HG02588 (cell line): ENCODE measurements at regions not wholly inside any gene's neighbourhood (a gene's known extent, or its start where the extent isn't known, plus 50 kb on each side); places are given as distances from the start of the nearest gene placed in this dataset.

ENCODE experiments used
- ATAC-seq: cut with Tn5 transposase; IDR thresholded peaks from one replicate; pipeline ENCODE4 v1.9.1; 2021; ENCODE audit warnings: mild to moderate bottlenecking, moderate library complexity; ENCODE audit not compliant: unreplicated experiment

- ATAC-seq: no peak
Measured at GRCh38 chr21:41073558-41073957, 94.4 kb upstream of the BACE2 start.

DNA sequence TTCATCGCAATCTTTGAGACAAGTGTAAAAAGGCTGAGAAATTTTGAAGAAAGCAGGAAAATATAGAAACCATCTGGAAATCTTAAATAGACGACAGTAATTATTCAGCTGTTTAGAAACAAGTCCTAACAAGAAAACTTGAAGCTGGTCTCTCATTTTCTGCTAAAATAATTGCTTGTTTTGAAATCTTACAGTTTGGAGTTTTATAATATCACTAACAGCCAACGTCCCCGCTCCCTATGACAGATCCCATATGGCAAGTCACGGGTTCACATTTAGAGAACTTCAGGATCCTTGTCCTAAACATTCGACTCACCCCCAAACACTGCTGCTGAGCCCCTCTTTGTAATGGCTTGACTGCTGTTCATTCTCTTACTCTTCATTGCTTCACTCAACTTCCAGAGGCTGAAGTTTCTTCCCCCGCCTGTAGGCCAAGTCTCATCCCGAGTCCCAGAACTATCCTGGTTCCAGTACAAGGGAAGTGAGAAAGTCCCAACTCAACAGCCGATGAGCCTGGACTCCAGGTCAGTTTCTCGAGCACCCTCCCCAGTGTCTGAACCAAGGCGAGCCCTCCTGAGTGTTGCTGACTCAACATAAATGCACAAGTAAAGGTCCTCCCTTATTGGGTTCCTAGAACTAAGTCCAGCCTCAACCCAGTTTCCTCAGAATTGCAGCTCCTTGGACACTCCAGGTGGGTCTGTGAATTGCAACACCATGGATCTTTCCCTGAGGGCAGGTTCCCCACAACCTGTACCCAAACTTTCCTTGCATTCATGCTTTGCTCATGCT is 93.4 kb upstream of the BACE2 start:
- ATAC-seq: no peak

GRCh38 chr21:41075656-41076055 is 92.3 kb upstream of the BACE2 start:
- no peak for ATAC-seq

DNA sequence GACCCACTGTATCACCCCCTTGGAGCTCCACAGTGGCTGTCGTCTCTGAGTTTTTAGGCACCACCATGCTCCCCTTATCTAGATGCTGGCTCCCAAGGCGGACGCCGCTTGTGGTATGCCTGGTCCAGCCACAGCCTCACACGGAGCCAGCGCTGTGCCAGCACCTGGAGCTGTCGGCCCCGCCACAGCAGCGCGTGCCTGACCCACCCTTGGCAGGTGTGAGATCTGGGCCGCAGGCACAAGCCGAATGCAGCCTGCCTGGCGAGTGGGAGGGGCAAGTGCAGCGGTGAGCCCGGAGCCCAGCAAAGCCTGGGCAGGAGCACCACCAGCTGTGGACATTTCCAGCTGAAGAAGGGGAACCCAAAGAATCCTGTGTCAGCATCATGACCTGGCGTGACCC is 91.9 kb upstream of the BACE2 start:
- ATAC-seq: no peak

DNA sequence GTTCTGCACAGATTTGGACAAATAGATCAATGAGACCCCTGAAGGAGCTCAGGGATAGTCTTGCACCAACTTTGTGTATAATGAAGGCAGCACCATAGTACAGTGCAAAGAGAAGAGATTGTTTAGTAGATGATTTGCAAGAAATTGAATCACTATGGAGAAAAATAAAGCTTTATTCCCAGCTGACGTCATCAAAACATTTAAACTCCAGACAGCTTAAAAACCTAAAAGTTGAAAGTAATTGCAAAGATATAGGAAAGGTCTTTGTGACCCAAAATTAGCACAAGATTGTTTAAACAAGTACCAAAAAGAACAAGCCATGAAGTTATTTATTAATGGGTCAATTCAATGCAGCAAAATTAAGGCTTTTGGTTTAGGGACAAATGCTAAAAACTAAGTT is 88.8 kb upstream of the BACE2 start:
- no peak for ATAC-seq

DNA sequence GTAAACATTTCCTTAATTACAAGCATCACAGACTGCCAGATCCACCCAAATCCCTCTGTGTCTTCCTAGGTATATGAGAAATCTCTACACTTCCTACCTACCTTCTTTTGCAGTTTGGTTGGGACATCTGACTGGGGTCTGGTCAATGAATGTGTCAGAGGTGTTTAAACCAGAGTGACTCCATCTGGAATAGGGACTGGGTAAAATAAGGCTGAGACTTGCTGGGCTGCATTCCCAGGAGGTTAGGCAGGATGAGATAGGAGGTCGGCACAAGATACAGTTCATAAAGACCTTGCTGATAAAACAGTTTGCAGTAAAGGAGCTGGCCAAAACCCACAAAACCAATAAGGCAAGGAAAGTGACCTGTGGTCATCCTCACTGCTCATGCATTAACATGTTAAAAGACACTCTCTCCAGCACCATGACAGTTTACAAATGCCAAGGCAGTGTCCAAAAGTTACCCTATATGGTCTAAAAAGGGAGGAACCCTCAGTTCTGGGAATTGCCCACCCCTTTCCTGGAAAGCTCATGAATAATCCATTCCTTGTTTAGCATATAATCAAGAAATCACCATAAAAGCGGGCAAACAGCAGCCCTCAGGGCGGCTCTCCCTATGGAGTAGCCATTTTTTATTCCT is 87.4 kb upstream of the BACE2 start:
- no peak for ATAC-seq

- ATAC-seq: no peak
Measured at GRCh38 chr21:41086569-41086968, 81.4 kb upstream of the BACE2 start.

- ATAC-seq: no peak
Measured at GRCh38 chr21:41090981-41091380, 77.0 kb upstream of the BACE2 start.

DNA sequence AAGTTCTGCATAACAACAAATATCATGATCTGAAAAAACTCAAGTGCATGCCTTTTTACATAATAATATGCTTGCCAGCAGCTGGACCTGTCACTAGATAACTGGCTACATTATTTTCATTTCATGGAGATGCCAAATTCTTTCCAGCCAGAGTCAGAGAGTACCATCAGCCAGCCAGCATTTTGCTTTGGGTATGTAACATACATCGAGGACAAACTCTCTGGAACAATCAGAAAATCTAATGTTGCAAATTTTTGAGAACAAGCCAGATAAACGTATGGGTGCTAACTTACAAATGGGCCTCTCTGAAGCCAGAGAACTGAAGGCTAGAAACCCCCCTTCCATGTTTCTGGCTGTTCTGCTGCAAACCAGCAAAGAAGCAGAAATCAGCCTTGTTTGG is 76.3 kb upstream of the BACE2 start:
- no peak for ATAC-seq

GRCh38 chr21:41092312-41092711 is 75.6 kb upstream of the BACE2 start:
- ATAC-seq: no peak

DNA sequence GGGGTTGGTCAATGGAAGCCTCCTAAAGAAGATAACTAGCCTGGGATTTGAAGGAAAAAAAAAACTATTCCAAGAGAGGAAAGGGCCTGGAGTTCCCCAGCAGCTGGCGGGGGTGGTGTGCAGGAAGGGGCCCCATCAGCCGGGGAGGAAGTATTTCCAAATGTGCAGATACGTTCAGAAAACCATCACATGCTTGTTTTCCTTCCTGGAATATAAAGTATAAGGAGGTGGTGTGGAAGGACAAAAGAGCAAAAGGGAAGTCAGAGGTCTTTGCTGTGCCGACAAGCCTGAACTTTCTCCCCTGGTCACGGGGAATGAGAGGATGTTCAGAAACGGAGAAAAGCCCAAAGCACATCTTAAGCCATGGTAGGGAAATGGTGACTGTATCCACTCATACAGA is 72.0 kb upstream of the BACE2 start:
- no peak for ATAC-seq

GRCh38 chr21:41098076-41098475 is 69.9 kb upstream of the BACE2 start:
- no peak for ATAC-seq

DNA sequence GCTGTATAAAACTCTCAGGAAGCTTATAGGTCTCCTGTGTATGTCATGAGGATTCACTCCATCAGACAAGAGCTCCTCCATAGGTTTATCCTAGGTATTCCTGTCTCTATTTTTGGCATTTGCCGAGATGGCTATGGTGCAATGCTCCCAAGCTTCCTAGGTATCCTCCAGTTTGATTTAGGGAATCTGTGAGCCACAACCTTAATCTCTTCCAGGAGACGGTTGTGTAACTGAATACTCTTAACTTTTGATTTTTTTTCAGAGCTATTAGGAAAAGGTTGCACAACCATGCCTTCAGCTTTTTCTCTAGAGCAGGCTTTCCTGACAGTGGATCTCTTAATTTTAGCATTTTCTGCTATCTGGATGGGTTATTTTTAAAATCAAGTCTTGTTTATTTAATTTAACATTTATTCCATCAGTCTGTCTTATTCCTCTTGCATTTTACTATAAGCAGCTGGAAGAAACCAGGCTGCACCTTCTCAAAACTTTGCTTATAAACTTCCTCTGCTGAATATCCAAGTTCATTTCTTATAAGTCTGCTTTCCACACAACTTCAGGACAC is 69.4 kb upstream of the BACE2 start:
- no peak for ATAC-seq

GRCh38 chr21:41100826-41101550 is 67.0 kb upstream of the BACE2 start:
- no peak for ATAC-seq

- no peak for ATAC-seq
Measured at GRCh38 chr21:41102281-41102680, 65.7 kb upstream of the BACE2 start.

DNA sequence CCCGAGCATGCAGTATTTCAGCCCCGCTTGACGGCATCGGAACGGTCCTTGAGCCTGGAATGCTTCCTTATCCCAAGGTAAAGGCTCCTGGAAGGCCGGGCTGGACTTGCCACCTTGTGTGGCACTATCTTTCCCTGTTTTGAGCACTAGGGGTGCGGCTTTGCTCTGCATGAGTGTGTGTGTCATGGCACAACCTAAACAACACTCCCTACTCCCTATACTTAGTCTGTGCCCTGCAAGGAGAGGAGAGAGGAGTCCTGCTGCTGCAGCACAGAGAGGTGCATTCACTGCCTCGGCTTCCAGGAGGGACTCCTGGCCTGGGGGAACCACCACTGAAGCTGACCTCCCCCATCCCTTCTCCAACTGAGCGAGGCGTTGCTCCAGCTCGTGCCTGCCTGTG is 60.4 kb upstream of the BACE2 start:
- no peak for ATAC-seq

GRCh38 chr21:41108668-41109585 is 59.0 kb upstream of the BACE2 start:
- ATAC-seq: no peak

GRCh38 chr21:41110161-41110560 is 57.8 kb upstream of the BACE2 start:
- no peak for ATAC-seq

- ATAC-seq: no peak
Measured at GRCh38 chr21:41110664-41111063, 57.3 kb upstream of the BACE2 start.

GRCh38 chr21:41111681-41112080 is 56.3 kb upstream of the BACE2 start:
- no peak for ATAC-seq
